Activated T-cell treated with anti-CD3 and anti-CD28 coated beads for 48 hours (primary cell): ENCODE measurements at regions not wholly inside any gene's neighbourhood (a gene's known extent, or its start where the extent isn't known, plus 50 kb on each side); places are given as distances from the start of the nearest gene placed in this dataset.

Source experiments
- DNase-seq: peaks from one replicate; pipeline ENCODE4 v3.0.0-alpha.2; 2020; ENCODE audit warnings: low read depth

DNA sequence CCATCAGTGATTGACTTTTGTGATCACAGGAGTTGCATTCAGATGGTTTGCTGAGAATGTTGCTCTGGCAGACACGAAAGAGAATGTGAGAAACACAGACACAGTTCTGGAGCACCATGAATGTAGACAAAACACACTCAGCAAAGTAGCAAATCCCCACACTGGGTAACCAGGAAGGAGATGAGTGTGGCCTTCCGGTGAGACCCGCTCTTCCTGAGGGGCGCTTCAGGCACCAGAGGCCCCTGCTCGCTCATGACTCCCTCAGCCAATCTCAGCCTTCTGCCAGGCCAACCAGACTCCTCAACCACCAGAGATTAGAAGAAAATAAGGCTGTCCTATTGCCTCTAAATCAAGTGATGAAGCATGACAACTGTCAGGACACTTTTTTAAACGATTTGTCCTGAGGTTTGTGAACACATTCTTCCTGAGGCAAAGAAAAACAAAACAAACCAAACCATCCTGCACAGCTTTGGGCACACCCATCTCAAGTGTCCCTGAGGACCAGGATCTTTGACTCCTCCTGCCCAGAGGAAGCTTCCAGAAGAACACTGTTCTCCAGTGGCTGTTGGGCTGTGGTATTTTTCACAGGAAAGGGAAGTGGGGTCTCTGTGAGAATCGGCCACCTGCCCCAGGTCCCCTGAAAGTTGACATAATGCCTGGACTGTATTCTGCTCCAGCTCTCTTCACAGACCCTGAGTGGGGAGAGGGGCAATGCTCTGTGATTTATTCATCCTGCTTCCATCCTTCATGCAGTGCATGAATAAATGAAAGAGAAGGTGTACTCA lies 152.8 kb downstream of the BCL11A start:
- no peak for DNase-seq

DNA sequence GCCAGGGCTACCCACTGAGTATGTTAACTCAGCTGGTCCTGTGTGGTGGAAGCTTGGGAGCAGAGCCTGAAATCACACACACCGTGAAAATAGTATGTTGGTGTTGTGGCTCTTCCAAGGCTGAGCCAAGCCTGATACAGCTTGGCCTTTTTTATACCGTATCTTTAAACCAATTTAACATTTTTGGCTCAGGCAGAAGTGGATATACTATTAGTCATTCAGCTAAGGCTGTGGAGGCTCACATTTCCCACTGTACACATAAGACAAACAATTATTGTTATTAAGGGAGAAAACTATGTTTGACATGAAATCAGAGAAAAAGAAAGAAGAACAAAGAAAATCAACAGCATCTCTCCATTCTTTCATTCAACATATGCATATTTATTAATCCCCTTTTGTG lies 159.0 kb downstream of the BCL11A start:
- no peak for DNase-seq

DNA sequence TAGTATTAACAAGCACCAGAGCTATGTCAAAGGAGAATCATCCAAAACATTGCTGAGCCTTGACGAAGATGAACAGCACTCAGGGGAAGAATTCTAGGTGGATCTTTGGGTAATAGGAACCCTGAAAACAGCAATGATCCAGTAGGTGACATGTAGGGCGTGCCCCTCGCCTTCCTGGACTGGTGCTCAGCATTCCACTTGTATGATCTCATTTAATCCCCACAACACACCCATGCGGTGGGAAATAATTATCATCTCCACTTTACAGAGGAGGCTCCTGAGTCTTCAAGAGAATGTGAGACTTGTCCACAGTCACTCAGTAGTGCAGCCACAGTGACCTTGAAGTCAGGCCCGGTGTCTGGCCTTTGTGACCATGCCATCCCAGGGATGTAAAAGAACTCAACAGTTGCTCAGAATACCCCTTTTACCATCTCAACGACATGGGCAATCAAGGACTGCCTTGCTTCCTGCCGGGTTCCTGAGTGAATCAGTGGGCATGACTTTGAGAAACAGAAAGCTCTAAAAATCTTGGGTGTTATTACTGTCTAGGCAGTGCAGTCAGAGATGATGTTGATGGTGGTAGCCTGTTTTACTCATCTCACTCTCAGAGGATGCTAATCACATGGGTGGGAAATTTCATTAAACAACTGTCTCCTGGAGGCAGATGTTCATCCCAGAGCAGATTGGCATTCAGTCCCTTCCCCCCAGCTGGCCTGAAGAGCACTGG lies 161.6 kb downstream of the BCL11A start:
- no peak for DNase-seq

DNA sequence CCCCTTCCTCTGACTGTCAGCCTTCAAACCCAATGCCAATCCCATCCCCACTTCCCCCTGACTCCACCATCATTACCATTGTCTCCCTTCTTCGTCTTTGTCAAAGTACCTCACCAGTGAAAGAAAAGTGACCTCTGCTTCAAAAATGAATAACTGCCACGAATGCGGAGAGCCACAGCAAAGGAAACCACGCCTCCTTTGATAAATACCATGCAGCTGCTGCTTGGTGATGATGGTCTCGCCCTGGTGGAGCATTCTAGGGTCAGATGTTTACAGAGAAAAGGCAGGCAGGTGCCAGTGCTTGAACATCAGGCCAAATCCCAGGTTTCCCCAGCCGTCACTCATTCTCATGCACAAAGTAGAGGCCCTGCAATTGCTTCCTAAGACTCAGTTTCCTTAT lies 162.2 kb downstream of the BCL11A start:
- no peak for DNase-seq

DNA sequence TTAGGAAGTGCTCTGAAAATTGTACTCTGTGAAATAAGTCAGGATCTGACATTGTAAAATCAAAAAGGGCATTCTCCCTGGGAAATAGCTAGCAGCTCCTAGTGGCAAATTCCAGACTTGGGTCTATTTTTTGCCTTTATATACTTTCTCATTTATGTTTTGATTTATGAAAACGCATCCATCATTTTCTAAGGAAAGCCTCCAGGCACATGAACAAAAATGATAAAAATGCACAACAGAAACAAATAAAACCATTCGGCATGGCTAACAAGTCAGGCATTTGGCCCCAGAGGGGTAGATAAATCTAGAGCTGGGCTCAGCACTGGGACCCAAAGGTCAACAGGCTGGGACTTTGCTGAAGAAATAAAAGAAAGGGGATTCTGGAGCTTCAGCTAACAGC lies 167.0 kb downstream of the BCL11A start:
- no peak for DNase-seq

DNA sequence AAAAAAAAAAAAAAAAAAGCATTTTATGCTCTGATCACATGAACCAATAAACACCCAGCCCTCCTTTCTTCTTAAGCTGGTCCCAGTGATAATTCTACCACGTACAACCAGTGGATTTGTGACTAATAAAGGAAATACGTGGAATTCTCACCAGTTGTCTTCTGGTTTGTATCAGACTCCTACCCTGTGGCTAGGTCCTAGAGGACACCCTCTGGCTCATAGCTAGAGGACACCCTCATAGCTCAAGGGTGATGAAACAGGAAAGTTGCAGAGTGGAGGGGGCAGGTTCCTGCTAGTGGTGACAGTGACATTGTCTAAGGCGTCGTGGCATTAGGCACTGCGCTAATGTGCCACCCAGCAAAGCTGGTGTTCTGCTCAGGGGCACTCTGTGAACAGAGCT lies 167.8 kb downstream of the BCL11A start:
- DNase-seq: no peak

DNA sequence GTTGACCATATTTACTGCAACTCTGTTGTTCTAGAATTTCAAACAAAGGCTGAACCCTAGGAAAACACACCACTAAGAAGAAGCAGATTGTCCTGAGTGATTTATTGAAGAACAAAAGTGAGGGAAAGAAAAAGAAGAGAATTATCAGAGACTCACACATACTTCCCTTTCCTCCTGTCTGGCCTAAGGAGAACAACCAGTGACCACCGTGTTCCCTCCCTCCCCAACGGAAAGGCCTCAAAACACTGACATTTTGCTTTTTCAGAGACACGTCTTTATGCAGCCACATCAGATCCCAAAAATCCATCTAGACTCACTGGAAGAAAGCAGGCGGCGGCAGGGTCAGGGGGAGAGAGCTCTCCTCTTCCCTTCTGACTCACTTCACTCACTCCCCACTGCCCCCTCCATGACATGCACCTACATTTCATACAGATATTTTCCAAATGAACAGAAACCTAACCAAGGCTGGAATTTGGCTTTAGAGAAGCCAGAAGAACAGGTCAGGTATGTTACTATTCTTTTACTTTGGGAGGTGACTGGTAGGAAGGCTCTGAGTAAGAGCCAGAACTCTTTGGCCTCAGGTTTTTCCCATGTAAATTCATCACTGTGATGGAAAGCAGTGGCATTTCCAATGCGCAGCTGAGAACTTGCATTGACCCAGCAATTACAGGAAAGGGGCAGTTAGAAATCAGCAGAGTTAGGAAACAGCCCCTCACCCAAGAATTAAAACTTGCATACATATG lies 169.9 kb downstream of the BCL11A start:
- no peak for DNase-seq

DNA sequence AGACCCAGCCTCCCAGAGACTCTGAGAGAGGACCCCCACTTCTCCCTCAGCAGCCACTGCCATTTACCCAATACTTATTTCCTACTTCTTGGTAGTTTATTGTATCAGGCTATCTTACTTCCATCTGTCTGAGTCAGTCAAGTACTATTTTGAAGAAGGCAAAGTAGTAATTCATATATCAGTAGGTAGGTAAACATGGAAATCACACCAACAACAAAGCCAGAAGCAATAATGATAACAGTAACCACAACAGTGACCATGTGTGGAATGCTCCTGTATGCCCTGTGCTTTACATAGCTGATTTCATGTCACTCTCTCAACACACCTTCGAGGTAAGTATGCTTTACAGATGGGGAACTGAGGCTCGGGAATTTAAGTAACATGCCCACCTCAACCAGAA lies 173.0 kb downstream of the BCL11A start:
- DNase-seq: no peak

DNA sequence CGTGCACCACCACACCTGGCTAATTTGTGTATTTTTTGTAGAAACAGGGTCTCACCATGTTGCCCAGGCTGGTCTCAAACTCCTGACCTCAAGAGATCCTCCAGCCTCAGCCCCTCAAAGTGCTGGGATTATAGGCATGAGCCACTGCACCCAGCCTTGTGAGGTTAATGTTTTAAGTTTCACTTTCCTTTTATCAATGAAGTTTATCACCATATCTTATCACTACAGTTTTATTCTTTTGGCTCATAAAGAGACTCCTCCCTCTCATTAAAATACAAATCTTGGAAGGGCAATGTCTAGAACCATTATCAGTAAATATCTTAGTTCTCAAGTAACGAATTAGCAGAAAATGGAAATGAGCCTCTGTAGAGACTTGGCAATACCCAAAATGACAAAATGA lies 173.8 kb downstream of the BCL11A start:
- no peak for DNase-seq

DNA sequence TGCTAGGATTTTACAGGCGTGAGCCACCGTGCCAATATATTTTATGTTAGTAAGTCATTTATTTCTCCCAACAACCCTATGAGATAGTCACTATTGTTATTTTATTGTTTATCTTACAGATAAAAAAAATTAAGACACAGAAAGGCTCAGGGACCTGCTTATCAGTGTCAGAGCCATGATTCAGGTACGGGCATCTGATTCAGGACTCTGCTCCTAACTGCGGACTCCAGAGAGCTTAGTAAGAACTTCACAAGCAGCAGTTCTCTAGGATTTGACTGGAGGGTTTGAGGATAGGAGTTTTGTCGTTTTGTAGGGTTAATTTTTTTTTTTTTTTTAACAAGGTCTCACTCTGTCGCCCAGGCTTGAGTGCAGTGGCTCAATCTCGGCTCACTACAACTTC lies 174.2 kb downstream of the BCL11A start:
- no peak for DNase-seq

DNA sequence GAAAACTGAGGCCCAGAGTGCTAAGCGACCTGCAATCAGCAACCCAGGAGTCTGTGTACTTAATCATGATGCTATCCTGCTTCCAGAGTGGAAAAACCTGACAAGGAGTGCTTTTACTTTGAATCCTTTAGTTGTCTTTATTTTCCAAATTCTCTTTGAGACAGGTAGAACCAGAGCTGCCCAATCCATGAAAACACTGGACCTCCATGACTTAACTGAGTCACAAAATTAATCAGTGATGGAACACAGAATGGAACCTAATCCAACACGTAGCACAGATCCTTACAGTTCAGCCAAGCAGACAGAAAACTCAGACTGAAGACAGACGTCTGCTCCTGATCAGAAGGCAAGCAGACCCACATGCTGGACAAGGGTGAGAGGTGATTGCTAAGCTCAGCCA lies 175.6 kb downstream of the BCL11A start:
- DNase-seq: no peak

DNA sequence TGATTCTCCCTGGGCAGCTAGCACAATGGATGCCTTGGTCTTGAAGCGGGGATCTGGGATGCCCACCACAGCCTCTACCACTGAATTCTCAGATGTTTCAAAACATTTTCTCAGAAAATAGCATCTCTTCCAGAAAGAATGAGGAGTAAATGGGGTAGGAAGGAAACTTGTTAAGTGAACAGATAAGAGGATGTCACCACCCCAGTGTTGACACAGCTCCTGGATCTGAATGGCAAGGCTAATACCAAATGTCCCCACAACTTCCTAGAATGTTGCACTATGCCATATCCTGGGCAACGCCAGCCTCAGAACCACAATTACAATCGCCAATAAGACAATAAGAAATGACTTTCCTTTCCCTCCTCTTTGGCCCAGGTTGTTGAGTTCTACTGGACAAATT lies 177.2 kb downstream of the BCL11A start:
- no peak for DNase-seq

DNA sequence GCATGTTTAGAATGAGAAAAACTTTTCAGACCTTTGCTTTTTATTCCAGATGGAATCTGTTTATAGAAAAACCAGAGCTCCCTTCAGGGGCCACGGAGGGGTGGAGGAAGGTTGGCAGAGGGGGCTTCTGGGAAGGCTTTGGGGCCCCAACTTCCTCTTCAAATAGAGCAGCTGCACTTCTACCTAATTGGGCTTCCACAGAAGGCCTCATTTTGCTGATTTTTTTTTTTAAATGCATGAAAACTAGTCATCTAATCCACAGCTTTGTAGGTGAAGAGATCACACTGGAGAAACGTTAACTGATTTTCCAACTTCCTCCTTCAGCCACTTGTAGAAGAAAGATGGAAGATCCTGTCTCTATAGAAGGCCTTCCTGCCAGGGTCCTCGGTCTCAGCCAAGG lies 181.8 kb downstream of the BCL11A start:
- DNase-seq: no peak

DNA sequence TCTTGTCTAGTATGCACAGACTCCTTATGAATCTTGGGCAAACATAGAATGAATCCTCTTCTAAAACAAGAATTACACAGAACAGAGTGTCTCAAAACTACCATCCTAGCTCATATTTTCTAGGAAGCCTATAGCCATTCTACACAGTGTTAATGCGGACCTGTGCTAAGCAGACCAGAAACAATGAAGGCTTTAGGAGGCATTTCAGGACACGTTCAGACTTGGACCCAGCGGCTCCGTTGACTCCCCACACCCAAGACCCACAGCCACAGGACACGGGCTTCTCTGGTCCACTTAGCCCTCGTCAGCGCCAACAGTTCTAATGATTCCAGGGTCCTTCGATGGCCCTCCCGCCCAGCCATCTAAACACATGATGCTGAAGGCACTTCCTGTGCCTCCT lies 182.2 kb downstream of the BCL11A start:
- DNase-seq: no peak

DNA sequence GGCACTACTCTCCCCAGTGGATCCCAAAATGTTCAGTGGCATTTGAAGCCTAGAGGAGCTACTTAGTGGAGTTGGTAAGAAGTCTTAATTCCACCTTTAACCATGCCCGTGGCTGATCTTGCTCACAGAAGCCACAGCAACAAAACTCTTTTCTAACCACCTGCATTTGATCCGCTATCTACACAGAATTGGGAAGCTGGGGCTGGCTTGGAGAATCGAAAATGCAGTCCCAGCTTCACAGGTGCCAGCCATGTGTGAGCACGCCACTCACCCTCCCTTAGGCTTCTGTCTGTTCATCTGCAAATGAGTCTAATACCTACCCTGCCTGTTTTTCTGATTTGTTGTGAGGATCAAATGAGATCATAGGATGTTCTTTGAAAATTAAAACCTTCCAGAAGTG lies 182.6 kb downstream of the BCL11A start:
- no peak for DNase-seq

DNA sequence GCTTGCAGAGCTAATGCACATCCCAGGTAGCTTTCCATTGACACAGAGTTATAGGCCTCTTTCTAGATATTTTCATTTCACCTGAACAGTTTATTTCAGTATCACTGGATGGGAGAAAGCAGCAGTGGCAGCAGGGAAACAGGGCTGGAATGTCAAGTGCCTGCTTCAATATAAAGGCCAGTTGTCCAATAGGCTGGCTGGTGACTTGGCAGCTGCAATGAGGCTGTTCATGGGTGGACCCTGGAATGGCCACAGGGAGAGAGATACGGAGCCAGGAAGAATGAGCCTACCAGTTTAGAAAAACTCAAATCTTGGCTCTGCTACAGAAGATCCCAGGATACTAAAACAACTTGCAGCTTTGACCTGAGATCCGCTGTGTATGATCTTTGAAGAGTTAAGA lies 185.0 kb downstream of the BCL11A start:
- no peak for DNase-seq

DNA sequence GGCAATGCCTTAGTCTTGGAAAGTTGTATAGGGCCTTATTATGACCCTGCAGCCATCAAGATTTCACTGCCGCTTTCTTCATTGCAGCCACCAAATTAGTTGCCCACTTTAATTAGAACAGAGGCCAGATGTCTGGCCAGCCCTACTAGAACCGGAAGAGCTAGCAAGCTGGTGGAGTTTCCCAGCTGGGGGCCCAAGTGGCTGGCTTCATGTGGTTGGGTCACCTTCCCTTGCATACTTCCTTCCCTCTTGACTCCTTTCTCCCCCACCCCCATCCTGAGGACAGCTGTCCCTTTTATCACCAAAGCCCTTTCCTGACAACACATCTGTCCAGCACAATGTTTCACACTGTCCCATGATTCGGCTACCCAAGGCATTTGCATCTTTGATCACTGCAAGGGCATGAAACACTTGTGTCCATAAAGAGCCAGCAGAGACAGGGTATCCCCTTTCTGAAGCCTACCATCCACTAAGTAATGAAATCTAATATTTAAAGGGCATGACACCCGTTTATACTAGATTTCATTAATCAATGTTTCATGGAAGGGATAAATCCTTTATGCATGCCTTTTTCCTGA lies 187.2 kb downstream of the BCL11A start:
- no peak for DNase-seq

DNA sequence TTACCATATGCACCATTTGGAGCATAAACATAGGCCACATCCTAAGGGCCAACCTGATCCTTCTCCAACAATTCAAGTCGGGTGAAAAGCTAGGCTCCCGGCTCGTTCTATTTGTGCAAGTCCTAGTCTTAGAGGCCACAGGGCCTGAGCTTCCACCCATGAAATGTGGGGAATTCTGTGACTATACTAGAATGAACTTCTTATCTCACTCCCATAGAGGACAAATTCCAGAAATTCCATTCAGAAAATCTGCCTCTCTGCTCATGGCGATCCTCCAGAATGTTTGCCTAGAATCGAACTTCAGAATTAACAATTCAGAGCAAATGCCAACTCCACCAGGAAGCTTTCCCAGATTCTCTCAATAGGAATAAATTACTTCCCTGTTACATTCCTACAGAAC lies 187.9 kb downstream of the BCL11A start:
- DNase-seq: no peak

DNA sequence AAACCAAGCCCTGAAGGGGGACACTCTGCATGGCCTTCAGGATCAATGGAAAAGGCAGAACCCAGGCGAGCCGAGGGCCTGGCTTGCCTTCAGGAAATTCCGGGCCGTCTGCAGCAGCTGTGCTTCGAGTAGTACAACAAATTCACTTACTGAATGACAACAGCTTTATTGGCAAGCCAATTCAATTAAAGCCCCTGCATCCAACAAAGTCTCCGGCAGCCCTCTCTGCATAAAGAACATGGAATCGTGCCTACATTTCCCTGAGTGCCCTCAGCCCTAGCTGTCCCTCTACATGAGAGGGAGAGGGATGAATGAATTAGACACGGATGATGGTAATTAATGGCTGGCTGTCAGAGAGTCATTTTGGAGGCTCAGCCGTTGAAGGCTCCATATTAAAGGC lies 189.0 kb downstream of the BCL11A start:
- DNase-seq: no peak

DNA sequence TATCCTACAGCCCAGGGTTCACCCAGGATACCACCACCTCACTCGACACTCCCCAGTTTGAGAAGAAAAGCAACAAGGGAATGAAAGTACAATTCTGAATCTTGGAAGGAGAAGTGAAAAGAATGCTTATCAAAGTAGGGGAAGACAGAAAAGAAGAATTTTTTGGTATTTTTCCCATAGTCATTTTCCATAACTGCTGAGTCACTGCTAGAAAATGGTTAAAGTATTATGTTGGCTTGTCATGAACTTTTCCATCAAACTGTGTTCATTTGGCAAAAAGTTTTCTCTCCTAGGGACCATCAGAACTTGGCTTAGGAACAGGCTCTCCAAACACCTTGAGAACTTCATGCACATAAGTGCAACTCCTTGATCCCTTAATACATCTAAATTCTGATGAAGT lies 192.0 kb downstream of the BCL11A start:
- DNase-seq: no peak

DNA sequence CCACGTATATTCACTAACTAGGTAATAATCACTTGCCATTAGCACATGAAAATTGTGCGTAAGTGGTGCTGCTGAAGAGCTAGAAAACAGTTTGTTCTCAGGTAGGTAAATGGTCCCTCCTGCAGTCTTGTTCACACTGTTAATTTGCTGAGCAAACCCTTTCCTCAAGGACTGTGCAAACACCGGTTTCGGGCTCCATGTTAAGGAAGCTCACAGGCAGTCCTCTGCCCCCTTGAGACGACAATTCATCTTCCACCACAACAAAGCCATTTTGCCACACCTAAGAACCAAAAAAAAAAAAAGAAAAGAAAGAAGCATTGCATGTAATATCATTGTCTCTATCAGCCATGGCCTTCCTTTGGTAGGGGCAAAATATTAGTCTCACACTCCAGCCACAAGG lies 193.9 kb downstream of the BCL11A start:
- DNase-seq: no peak

DNA sequence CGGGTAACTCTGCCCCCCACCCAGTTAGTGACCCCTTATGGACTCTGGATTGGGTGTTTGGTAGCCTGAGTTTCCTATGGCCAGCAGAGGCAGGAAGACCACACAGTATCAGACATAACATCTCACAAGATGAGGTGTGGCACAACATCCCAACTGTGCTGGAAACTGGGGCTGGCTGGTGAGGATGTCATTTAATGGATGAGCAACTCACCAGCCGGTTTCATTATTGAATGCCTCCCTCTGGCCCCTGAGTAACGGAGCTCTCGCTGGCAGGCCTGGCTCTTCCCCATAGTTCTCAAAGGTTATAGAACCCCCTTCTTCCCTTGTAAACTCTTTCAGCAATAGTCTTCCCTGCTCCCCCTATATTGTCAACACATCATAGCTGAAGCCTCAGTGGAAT lies 195.0 kb downstream of the BCL11A start:
- DNase-seq: no peak

DNA sequence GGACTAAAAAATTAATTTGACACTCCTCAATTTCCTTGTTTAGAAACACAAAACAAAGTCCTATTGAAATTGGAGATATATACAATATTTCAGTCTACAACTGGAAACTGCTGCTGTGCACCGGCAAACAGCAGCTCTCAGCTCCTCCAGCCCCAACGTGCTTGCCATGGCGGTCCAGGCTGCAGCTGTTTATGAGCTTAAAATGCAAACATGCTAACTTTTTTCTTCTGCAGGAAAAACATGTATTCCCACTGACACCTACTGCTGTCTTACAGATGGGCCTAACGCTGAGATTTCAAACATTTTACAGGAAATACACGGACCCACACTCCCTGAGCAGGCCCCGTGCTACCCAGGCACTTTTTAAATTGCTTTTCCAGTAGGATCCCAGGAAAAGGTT lies 195.5 kb downstream of the BCL11A start:
- DNase-seq: no peak
